Sigmoid colon (tissue), 6 donors: ENCODE measurements at regions not wholly inside any gene's neighbourhood (a gene's known extent, or its start where the extent isn't known, plus 50 kb on each side); places are given as distances from the start of the nearest gene placed in this dataset.

Experiments
- DNase-seq: peaks from one replicate; pipeline ENCODE4 v3.0.0-alpha.2; 2019
- H3K27ac ChIP-seq, 4 donors: fragments of 200-600 bp; sonication (generic); one replicate each; pipeline ENCODE4 v1.5.1; 2016 to 2019; ENCODE audit warnings: mild to moderate bottlenecking in 1 of 4
- H3K27me3 ChIP-seq, 3 donors: fragments of 200-600 bp; sonication (generic); one replicate each; pipeline ENCODE4 v1.5.1; 2019; ENCODE audit warnings: mild to moderate bottlenecking in 1 of 3
- H3K36me3 ChIP-seq, 4 donors: fragments of 200-600 bp; sonication (generic); one replicate each; pipeline ENCODE4 v1.5.1; 2016 to 2019
- H3K4me1 ChIP-seq, 4 donors: fragments of 200-600 bp; sonication (generic); one replicate each; pipeline ENCODE4 v1.5.1; 2017 to 2019
- H3K4me3 ChIP-seq, 4 donors: fragments of 200-600 bp; sonication (generic); one replicate each; pipeline ENCODE4 v1.5.1; 2017 to 2019; ENCODE audit warnings: mild to moderate bottlenecking in 2 of 4, moderate library complexity in 1 of 4
- H3K9me3 ChIP-seq, 4 donors: fragments of 200-600 bp in 3 of 4; sonication (generic) in 3 of 4; one replicate each; pipeline versions ENCODE4 v1.5.1 to v1.6.1; 2013 to 2019
- EP300 ChIP-seq, 4 donors: sonication (generic); formaldehyde crosslinking; IDR thresholded peaks; one replicate each; pipeline ENCODE4 v1.6.1; 2017; ENCODE audit warnings: antibody characterized with exemption in 4 of 4
- POLR2A ChIP-seq, 2 donors: fragments of 450-650 bp; IDR thresholded peaks; one replicate each; pipeline ENCODE4 v1.6.1; 2016; ENCODE audit warnings: antibody characterized with exemption in 2 of 2, mild to moderate bottlenecking in 2 of 2, moderate library complexity in 2 of 2
- POLR2AphosphoS5 ChIP-seq, 4 donors: sonication (generic); formaldehyde crosslinking; IDR thresholded peaks; one replicate each; pipeline ENCODE4 v1.6.1; 2017; ENCODE audit warnings: antibody characterized with exemption in 4 of 4
- WGBS, 2 donors: extraction: QIAGEN DNeasy Blood & Tissue Kit; methylation state at CpG; one replicate each; pipeline ENCODE4 v1.1.7; 2013; 5-methylcytosine and 5-hydroxymethylcytosine counted together
- intact Hi-C: fragments of 100-400 bp; cut with DNase I; formaldehyde crosslinking; loops from one replicate; pipeline ENCODE4 v1.15.1; 2023
- TF ChIP-seq, protein P1 (sequence below), 4 experiments: fragments of 450-650 bp in 3 of 4; fragments of 200-600 bp in 1 of 4; IDR thresholded peaks; one replicate each; pipeline ENCODE4 v1.5.1; 2016 to 2019; ENCODE audit warnings: antibody characterized with exemption in 4 of 4, mild to moderate bottlenecking in 3 of 4, moderate library complexity in 2 of 4
- donor health status: healthy with polysubstance abuse.
- donor health status: healthy.

DNA sequence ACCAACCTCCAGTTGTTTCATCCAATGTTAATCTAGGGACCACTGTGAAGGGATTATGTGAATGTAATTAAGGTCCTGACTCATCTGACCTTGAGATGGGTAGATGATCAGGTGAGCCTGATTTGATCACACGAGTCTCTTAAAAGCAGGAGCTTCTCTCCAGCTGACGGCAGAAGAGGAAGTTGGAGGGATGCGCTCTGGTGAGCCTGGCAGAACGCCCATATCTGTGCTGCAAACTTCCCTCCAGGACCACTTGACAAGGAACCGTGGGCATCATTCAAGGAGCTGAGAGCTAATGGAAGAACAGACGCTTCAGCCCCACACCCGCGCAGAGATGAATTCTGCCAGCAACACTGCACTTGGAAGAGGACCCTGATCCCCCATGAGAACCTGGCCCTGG lies 642.4 kb downstream of the TNS3 start:
- TF ChIP-seq POLR2AphosphoS5 (IDR thresholded peaks at IDR 0.05): no peak
- TF ChIP-seq, protein P1, sequence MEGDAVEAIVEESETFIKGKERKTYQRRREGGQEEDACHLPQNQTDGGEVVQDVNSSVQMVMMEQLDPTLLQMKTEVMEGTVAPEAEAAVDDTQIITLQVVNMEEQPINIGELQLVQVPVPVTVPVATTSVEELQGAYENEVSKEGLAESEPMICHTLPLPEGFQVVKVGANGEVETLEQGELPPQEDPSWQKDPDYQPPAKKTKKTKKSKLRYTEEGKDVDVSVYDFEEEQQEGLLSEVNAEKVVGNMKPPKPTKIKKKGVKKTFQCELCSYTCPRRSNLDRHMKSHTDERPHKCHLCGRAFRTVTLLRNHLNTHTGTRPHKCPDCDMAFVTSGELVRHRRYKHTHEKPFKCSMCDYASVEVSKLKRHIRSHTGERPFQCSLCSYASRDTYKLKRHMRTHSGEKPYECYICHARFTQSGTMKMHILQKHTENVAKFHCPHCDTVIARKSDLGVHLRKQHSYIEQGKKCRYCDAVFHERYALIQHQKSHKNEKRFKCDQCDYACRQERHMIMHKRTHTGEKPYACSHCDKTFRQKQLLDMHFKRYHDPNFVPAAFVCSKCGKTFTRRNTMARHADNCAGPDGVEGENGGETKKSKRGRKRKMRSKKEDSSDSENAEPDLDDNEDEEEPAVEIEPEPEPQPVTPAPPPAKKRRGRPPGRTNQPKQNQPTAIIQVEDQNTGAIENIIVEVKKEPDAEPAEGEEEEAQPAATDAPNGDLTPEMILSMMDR (IDR thresholded peaks at IDR 0.05): no peak
- TF ChIP-seq EP300 (IDR thresholded peaks at IDR 0.05): no peak
- no peak for TF ChIP-seq POLR2A (IDR thresholded peaks at IDR 0.05)
- DNase-seq: no peak
- no peaks in the 10 kb centered on the region for H3K27me3 ChIP-seq
- 71 to 74% methylated on average over 8 of the region's 8 CpGs for WGBS, 2 donors
- no peak overlapping the region for H3K4me3 ChIP-seq
- no peak overlapping the region for H3K27ac ChIP-seq
- H3K36me3 ChIP-seq: no peaks in the 10 kb centered on the region
- no peaks in the 10 kb centered on the region for H3K4me1 ChIP-seq
- intact Hi-C loops: loop anchor here (10.0 kb wide), 1 partner anchor 1015 kb away; the partner anchor contains the start of gene IGFBP3
- no peaks in the 10 kb centered on the region for H3K9me3 ChIP-seq

DNA sequence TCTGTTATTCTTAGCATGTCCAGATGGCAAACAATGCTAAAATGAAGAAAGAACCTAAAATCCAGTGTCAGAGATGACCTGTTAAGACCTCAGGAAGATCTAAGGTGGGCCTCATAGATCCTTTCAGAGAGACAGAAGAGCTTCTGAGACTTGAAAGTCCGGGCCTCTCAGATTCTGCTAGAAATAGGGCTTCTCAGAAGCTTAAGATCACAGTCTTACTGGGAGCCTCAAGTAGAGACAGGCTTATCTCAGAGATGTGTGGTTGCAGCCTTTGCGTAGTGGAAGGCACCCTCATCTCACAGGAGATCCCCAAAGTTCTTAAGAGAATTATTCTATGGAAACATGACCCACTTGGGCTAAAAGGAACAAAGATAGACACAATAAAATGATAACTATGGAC lies 642.8 kb downstream of the TNS3 start:
- Histone ChIP-seq H3K9me3 (no peaks in the 10 kb centered on the region), H3K27me3 (no peaks in the 10 kb centered on the region), H3K4me3 (no peak overlapping the region), H3K27ac (no peak overlapping the region), H3K36me3 (no peaks in the 10 kb centered on the region), H3K4me1 (no peaks in the 10 kb centered on the region)
- 69 to 83% methylated on average over 2 of the region's 2 CpGs for WGBS, 2 donors
- TF ChIP-seq, protein P1 (IDR thresholded peaks at IDR 0.05): no peak
- TF ChIP-seq POLR2AphosphoS5 (IDR thresholded peaks at IDR 0.05) (no peak), POLR2A (IDR thresholded peaks at IDR 0.05) (no peak), EP300 (IDR thresholded peaks at IDR 0.05) (no peak)
- DNase-seq: no peak
- intact Hi-C loops: loop anchor here (10.0 kb wide), 1 partner anchor 1014 kb away; the partner anchor contains the start of gene IGFBP3

DNA sequence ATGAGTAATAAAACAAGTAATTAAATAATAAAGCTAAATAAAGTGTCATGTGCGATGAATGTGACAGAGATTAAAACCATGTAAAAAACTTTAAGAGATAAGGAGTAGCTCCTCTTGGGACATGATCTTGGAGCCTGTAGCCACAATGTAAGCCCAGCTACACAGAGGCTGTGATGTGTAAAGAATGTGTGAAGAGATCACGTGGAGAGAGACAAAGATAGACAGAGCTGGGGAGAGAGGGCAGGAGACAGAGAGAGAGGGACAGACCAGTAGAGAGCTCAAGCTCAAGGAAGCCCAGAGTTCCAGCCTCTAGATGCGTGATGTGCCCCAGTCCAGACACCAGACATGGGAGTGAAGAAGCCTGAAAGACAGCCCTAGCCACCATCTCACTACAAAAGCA lies 644.1 kb downstream of the TNS3 start:
- no peak for DNase-seq
- intact Hi-C loops: loop anchor here (10.0 kb wide), 1 partner anchor 1013 kb away; the partner anchor contains the start of gene IGFBP3
- H3K4me3 ChIP-seq: no peak overlapping the region
- no peaks in the 10 kb centered on the region for H3K36me3 ChIP-seq
- H3K27ac ChIP-seq: no peak overlapping the region
- WGBS, 2 donors: 79 to 88% methylated on average over 3 of the region's 3 CpGs
- TF ChIP-seq, protein P1 (IDR thresholded peaks at IDR 0.05): no peak
- no peak for TF ChIP-seq POLR2A (IDR thresholded peaks at IDR 0.05)
- no peak for TF ChIP-seq EP300 (IDR thresholded peaks at IDR 0.05)
- TF ChIP-seq POLR2AphosphoS5 (IDR thresholded peaks at IDR 0.05): no peak
- no peaks in the 10 kb centered on the region for H3K27me3 ChIP-seq
- no peaks in the 10 kb centered on the region for H3K9me3 ChIP-seq
- peaks cover 0 to 7% (median 3%) of the 10 kb centered on the region in 4 donors for H3K4me1 ChIP-seq

DNA sequence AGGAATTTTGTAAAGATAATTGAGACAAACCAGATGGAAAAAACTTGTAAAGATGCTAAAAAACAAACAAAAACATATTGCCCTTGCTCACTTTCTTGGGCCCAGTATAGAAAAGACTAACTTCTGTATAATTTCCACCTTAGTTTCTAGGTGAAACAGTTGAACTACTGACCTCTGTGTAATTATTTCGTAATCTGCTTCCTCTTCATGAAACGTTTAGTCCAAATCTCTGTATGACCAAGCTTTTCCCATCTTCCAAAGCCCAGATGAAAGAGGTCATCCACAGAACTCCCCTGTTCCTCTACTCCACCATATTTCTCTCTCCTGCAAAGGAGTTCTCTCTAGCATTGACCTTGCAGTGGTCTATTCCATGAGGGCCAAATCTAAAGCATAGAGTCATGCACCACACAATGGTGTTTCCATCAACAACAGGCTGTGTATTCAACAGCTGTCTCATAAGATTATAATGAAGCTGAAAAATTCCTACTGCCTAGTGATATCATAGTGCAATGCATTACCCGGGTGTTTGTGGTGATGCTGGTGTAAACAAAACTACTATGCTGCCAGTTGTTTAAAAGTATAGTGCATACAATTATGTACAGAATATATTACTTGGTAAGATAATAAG lies 647.6 kb downstream of the TNS3 start:
- intact Hi-C loops: loop anchor here (10.0 kb wide), 1 partner anchor 1010 kb away; the partner anchor contains the start of gene IGFBP3
- peaks cover 0 to 15% (median 12%) of the 10 kb centered on the region in 4 donors for H3K4me1 ChIP-seq
- TF ChIP-seq POLR2A (IDR thresholded peaks at IDR 0.05): no peak
- no peak for TF ChIP-seq POLR2AphosphoS5 (IDR thresholded peaks at IDR 0.05)
- TF ChIP-seq EP300 (IDR thresholded peaks at IDR 0.05): no peak
- TF ChIP-seq, protein P1 (IDR thresholded peaks at IDR 0.05): no peak
- H3K9me3 ChIP-seq: no peaks in the 10 kb centered on the region
- no peak overlapping the region for H3K27ac ChIP-seq
- DNase-seq: no peak
- no peaks in the 10 kb centered on the region for H3K36me3 ChIP-seq
- no peaks in the 10 kb centered on the region for H3K27me3 ChIP-seq
- WGBS, 2 donors: 54 to 58% methylated on average over 3 of the region's 3 CpGs
- H3K4me3 ChIP-seq: no peak overlapping the region
